H1 (cell line): ENCODE measurements at regions not wholly inside any gene's neighbourhood (a gene's known extent, or its start where the extent isn't known, plus 50 kb on each side); places are given as distances from the start of the nearest gene placed in this dataset.

Experiments
- CTCF ChIA-PET: fragments of 300-600 bp; sonication (Branson Sonifier 250); formaldehyde crosslinking; loops from one replicate; lab custom pipeline; 2021; ENCODE audit not compliant: partially characterized antibody; lab: Charles Lee
- POLR2A ChIA-PET: fragments of 300-600 bp; sonication (Branson Sonifier 250); formaldehyde crosslinking; loops from one replicate; lab custom pipeline; 2021; ENCODE audit warnings: inconsistent platforms; ENCODE audit not compliant: partially characterized antibody; lab: Charles Lee
- DNase-seq, 2 experiments: peaks; one replicate each; pipeline versions ENCODE4 v3.0.0 to v3.0.0-alpha.2; 2010 to 2022; ENCODE audit warnings: low spot score in 2 of 2, low read depth in 1 of 2, mixed read lengths in 1 of 2
- FAIRE-seq: peaks from 2 replicates; lab custom pipeline; 2011; peaks lifted over from hg19 to GRCh38; lab: Jason Lieb, UNC
- H2AFZ ChIP-seq: 2 replicates; pipeline ENCODE4 v1.8.1; 2012; ENCODE audit warnings: low read length, inconsistent platforms
- H2AK5ac ChIP-seq: 2 replicates; pipeline ENCODE4 v1.6.1; 2013; ENCODE audit warnings: low read depth, low read length
- H2BK120ac ChIP-seq: replicated peaks from 2 replicates; pipeline ENCODE3; 2013; ENCODE audit warnings: low read depth, low read length, inconsistent platforms
- H2BK12ac ChIP-seq: 2 replicates; pipeline ENCODE4 v1.6.1; 2013; ENCODE audit warnings: low read depth, low read length
- H2BK15ac ChIP-seq: 2 replicates; pipeline ENCODE4 v1.6.1; 2013; ENCODE audit warnings: low read length
- H2BK20ac ChIP-seq: 2 replicates; pipeline ENCODE4 v1.6.1; 2013; ENCODE audit warnings: low read length
- H2BK5ac ChIP-seq: 2 replicates; pipeline ENCODE4 v1.6.1; 2013; ENCODE audit warnings: low read depth, low read length
- H3K14ac ChIP-seq: 2 replicates; pipeline ENCODE4 v1.6.1; 2013; ENCODE audit warnings: inconsistent platforms; ENCODE audit not compliant: insufficient read length
- H3K18ac ChIP-seq: 2 replicates; pipeline ENCODE4 v1.6.1; 2013; ENCODE audit warnings: low read length; ENCODE audit errors: extremely low read depth
- H3K23ac ChIP-seq: 2 replicates; pipeline ENCODE4 v1.6.1; 2013; ENCODE audit warnings: inconsistent platforms; ENCODE audit not compliant: insufficient read length
- H3K23me2 ChIP-seq: 2 replicates; pipeline ENCODE4 v1.6.1; 2013; ENCODE audit warnings: low read depth, low read length
- H3K27ac ChIP-seq: 2 replicates; pipeline ENCODE4 v1.6.1; 2011; ENCODE audit warnings: low read depth, low read length, inconsistent platforms
- H3K27me3 ChIP-seq, 4 experiments: replicated peaks in 1 of 4; 1 replicate in 1 of 4; 2 replicates in 3 of 4; pipeline versions ENCODE4 v1.6.1 to v1.8.1; 2011 to 2013; ENCODE audit warnings: low read length in 3 of 4, mild to moderate bottlenecking in 3 of 4, inconsistent platforms in 2 of 4, mixed read lengths in 2 of 4, moderate library complexity in 1 of 4; ENCODE audit not compliant: control insufficient read depth in 3 of 4, insufficient read depth in 3 of 4; ENCODE audit errors: extremely low read depth in 1 of 4
- H3K36me3 ChIP-seq, 4 experiments: 2 replicates each; pipeline versions ENCODE4 v1.6.1 to v1.8.1; 2011 to 2013; ENCODE audit warnings: mild to moderate bottlenecking in 4 of 4, low read length in 3 of 4, moderate library complexity in 2 of 4, control low read depth in 1 of 4, inconsistent platforms in 1 of 4; ENCODE audit not compliant: insufficient read depth in 4 of 4, control insufficient read depth in 2 of 4
- H3K4ac ChIP-seq: replicated peaks from 2 replicates; pipeline ENCODE3; 2013; ENCODE audit warnings: low read length, low read depth, mixed read lengths, inconsistent platforms; ENCODE audit not compliant: insufficient read length
- H3K4me1 ChIP-seq, 4 experiments: replicated peaks in 1 of 4; 1 replicate in 1 of 4; 2 replicates in 3 of 4; pipeline versions ENCODE4 v1.6.1 to v1.8.1; 2011 to 2013; ENCODE audit warnings: low read length in 3 of 4, inconsistent platforms in 2 of 4, mixed read lengths in 1 of 4; ENCODE audit not compliant: insufficient read depth in 4 of 4, control insufficient read depth in 3 of 4
- H3K4me2 ChIP-seq, 2 experiments: 2 replicates each; pipeline versions ENCODE4 v1.6.1 to v1.8.1; 2011 to 2013; ENCODE audit warnings: low read depth in 2 of 2, low read length in 2 of 2, control low read depth in 1 of 2, inconsistent platforms in 1 of 2, mild to moderate bottlenecking in 1 of 2; ENCODE audit not compliant: insufficient read depth in 1 of 2
- H3K4me3 ChIP-seq, 4 experiments: fragments of 200-600, 300-600 bp in 1 of 4; sonication (generic), shearing (Covaris generic), sonication (Bioruptor Twin) in 1 of 4; 2 replicates each; pipeline versions ENCODE4 v1.5.1 to v1.8.1; 2011 to 2016; ENCODE audit warnings: low read length in 4 of 4, low read depth in 3 of 4, control low read depth in 2 of 4, inconsistent platforms in 2 of 4, mild to moderate bottlenecking in 2 of 4, mixed read lengths in 1 of 4, moderate library complexity in 1 of 4; ENCODE audit not compliant: insufficient read depth in 2 of 4; ENCODE audit errors: extremely low read depth in 1 of 4
- H3K56ac ChIP-seq: replicated peaks from 2 replicates; pipeline ENCODE3; 2013; ENCODE audit warnings: low read depth, mild to moderate bottlenecking, mixed read lengths, low read length, inconsistent platforms; ENCODE audit not compliant: insufficient read length
- H3K79me1 ChIP-seq: 2 replicates; pipeline ENCODE4 v1.6.1; 2013; ENCODE audit warnings: low read depth, low read length, control low read depth
- H3K79me2 ChIP-seq, 2 experiments: 2 replicates each; pipeline versions ENCODE4 v1.6.1 to v1.8.1; 2012 to 2013; ENCODE audit warnings: low read length in 2 of 2, mild to moderate bottlenecking in 2 of 2, inconsistent platforms in 1 of 2; ENCODE audit not compliant: insufficient read depth in 2 of 2, control insufficient read depth in 1 of 2
- H3K9ac ChIP-seq, 4 experiments: replicated peaks in 1 of 4; 1 replicate in 1 of 4; 2 replicates in 3 of 4; pipeline versions ENCODE4 v1.6.1 to v1.8.1; 2011 to 2013; ENCODE audit warnings: low read depth in 3 of 4, low read length in 3 of 4, control low read depth in 2 of 4, mild to moderate bottlenecking in 2 of 4, moderate library complexity in 2 of 4, inconsistent platforms in 1 of 4; ENCODE audit errors: extremely low read depth in 1 of 4
- H3K9me3 ChIP-seq, 2 experiments: 2 replicates each; pipeline versions ENCODE4 v1.6.1 to v1.8.1; 2012 to 2013; ENCODE audit warnings: mild to moderate bottlenecking in 2 of 2, moderate library complexity in 2 of 2, control low read depth in 1 of 2, inconsistent platforms in 1 of 2, low read depth in 1 of 2, low read length in 1 of 2, mixed read lengths in 1 of 2; ENCODE audit not compliant: insufficient read depth in 2 of 2
- H4K20me1 ChIP-seq, 2 experiments: replicated peaks in 1 of 2; 2 replicates each; pipeline versions ENCODE3 to v1.8.1; 2011 to 2013; ENCODE audit warnings: inconsistent platforms in 2 of 2, low read length in 2 of 2, mild to moderate bottlenecking in 1 of 2; ENCODE audit not compliant: insufficient read depth in 2 of 2, control insufficient read depth in 1 of 2
- H4K5ac ChIP-seq: 2 replicates; pipeline ENCODE4 v1.6.1; 2013; ENCODE audit warnings: low read length, low read depth, mixed read lengths, inconsistent platforms; ENCODE audit not compliant: insufficient read length
- H4K8ac ChIP-seq: 2 replicates; pipeline ENCODE4 v1.8.0; 2013; ENCODE audit warnings: mild to moderate bottlenecking, moderate library complexity, low read length, inconsistent platforms; ENCODE audit not compliant: insufficient read depth; ENCODE audit errors: extremely low read depth
- H4K91ac ChIP-seq: replicated peaks from 2 replicates; pipeline ENCODE3; 2013; ENCODE audit warnings: low read length, mixed read lengths, inconsistent platforms; ENCODE audit not compliant: insufficient read length
- BACH1 ChIP-seq: IDR thresholded peaks from 2 replicates; pipeline ENCODE4 v1.6.1; 2012; ENCODE audit warnings: low read length, improper control_type of control experiment
- CEBPB ChIP-seq: IDR thresholded peaks from 2 replicates; pipeline ENCODE4 v1.6.1; 2012; ENCODE audit warnings: low read depth, low read length
- CREB1 ChIP-seq: IDR thresholded peaks from 2 replicates; pipeline ENCODE4 v1.6.1; 2012; ENCODE audit warnings: inconsistent platforms
- CTBP2 ChIP-seq: IDR thresholded peaks from 2 replicates; pipeline ENCODE4 v1.7.0; 2011; ENCODE audit warnings: borderline replicate concordance, mild to moderate bottlenecking, moderate library complexity, mixed read lengths, low read length; ENCODE audit not compliant: insufficient read depth, insufficient read length
- EP300 ChIP-seq, 2 experiments: IDR thresholded peaks; 1 replicate in 1 of 2; 2 replicates in 1 of 2; pipeline ENCODE4 v1.6.1; 2011 to 2012; ENCODE audit warnings: low read depth in 2 of 2, low read length in 2 of 2, mild to moderate bottlenecking in 2 of 2, borderline replicate concordance in 1 of 2, inconsistent platforms in 1 of 2, moderate library complexity in 1 of 2
- PHF8 ChIP-seq: fragments of 200-600 bp; sonication (generic); conservative IDR thresholded peaks from 2 replicates; pipeline ENCODE4 v1.7.1; 2012; ENCODE audit warnings: low read depth, mild to moderate bottlenecking, inconsistent platforms, low read length, moderate library complexity
- POU5F1 ChIP-seq: IDR thresholded peaks from 2 replicates; pipeline ENCODE4 v1.6.1; 2011; ENCODE audit warnings: low read depth, mild to moderate bottlenecking, low read length, moderate library complexity
- RNF2 ChIP-seq: fragments of 200-900, 300-1000 bp; sonication (generic); IDR thresholded peaks from 2 replicates; pipeline ENCODE4 v1.7.1; 2016; ENCODE audit warnings: borderline replicate concordance, low read depth, mild to moderate bottlenecking, antibody characterized with exemption, low read length; ENCODE audit not compliant: poor library complexity, severe bottlenecking; ENCODE audit errors: missing control alignments
- RXRA ChIP-seq: IDR thresholded peaks from 2 replicates; pipeline ENCODE4 v1.6.1; 2011; ENCODE audit warnings: low read depth, mild to moderate bottlenecking, low read length, moderate library complexity; ENCODE audit not compliant: insufficient read depth
- SIN3A ChIP-seq, 2 experiments: IDR thresholded peaks in 1 of 2; conservative IDR thresholded peaks in 1 of 2; 2 replicates each; pipeline ENCODE4 v1.6.1; 2011 to 2012; ENCODE audit warnings: low read length in 2 of 2, improper control_type of control experiment in 1 of 2, low read depth in 1 of 2, mild to moderate bottlenecking in 1 of 2
- SIRT6 ChIP-seq: IDR thresholded peaks from one replicate; pipeline ENCODE4 v1.7.1; 2012; ENCODE audit warnings: low read length, inconsistent platforms
- SIX5 ChIP-seq: IDR thresholded peaks from 2 replicates; pipeline ENCODE4 v1.6.1; 2011; ENCODE audit warnings: mild to moderate bottlenecking, low read depth, low read length
- SP4 ChIP-seq: IDR thresholded peaks from 2 replicates; pipeline ENCODE4 v1.6.1; 2012; ENCODE audit warnings: low read length, inconsistent platforms
- YY1 ChIP-seq: IDR thresholded peaks from 2 replicates; pipeline ENCODE4 v1.6.1; 2011; ENCODE audit warnings: low read depth, mild to moderate bottlenecking, low read length
- WGBS, 2 experiments: shearing (Covaris generic) in 1 of 2; methylation state at CpG; one replicate each; pipeline versions ENCODE4 v1.1.6 to v1.1.7; 2013 to 2015; ENCODE audit warnings: low lambda C conversion rate in 2 of 2, mixed read lengths in 2 of 2, inconsistent platforms in 1 of 2, low coverage in 1 of 2, missing lambda C conversion rate in 1 of 2; ENCODE audit not compliant: insufficient replicate concordance in 2 of 2, insufficient coverage in 1 of 2, insufficient read length in 1 of 2; ENCODE audit errors: extremely low coverage in 1 of 2, missing lambda C conversion rate in 1 of 2; 5-methylcytosine and 5-hydroxymethylcytosine counted together

GRCh38 chr6:14807971-14808370 lies 437.9 kb upstream of the JARID2 start:
- Histone ChIP-seq H2AFZ (no peak overlapping the region), H2BK120ac (no peak overlapping the region), H2AK5ac (no peak overlapping the region), H4K91ac (no peak overlapping the region), H3K56ac (no peak overlapping the region), H3K4me3 (no peak overlapping the region), H2BK5ac (no peak overlapping the region), H2BK15ac (no peak overlapping the region), H4K20me1 (no peaks in the 10 kb centered on the region), H4K5ac (no peak overlapping the region), H2BK12ac (no peak overlapping the region), H3K9ac (no peak overlapping the region), H3K23me2 (no peaks in the 10 kb centered on the region; the same call in 1 of the 2 replicates), H3K9me3 (peaks cover 14% of the 10 kb centered on the region in 2 experiments), H3K4ac (no peak overlapping the region), H3K18ac (no peak overlapping the region), H3K27ac (no peak overlapping the region), H3K4me2 (no peak overlapping the region), H3K23ac (no peak overlapping the region), H2BK20ac (no peak overlapping the region), H3K4me1 (0 out of 7 replicates have a peak, but pooled peaks cover 0 to 3% (median 0%) of the 10 kb centered on the region in 4 experiments), H3K79me1 (no peaks in the 10 kb centered on the region), H3K14ac (no peak overlapping the region), H3K27me3 (peaks cover 0 to 5% (median 3%) of the 10 kb centered on the region in 4 experiments; a peak in 3 of 7 replicates), H3K36me3 (no peaks in the 10 kb centered on the region; a peak in 1 of 8 replicates), H4K8ac (no peak overlapping the region), H3K79me2 (no peaks in the 10 kb centered on the region)
- CTCF ChIA-PET = interaction anchor here (0.7 to 1.0 kb wide), 2 partner anchors 18 to 123 kb away, joined by 3 to 4 read pairs; no protein-coding TSS in a partner anchor
- DNase-seq (no peak), FAIRE-seq (no peak)
- no peak for TF ChIP-seq CTBP2
- no peak for TF ChIP-seq CEBPB
- no peak for TF ChIP-seq CREB1
- no peak for TF ChIP-seq PHF8
- no peak for TF ChIP-seq RNF2
- no peak for TF ChIP-seq SIX5
- no peak for TF ChIP-seq SIRT6
- TF ChIP-seq YY1 = no peak
- no peak for TF ChIP-seq POU5F1
- no peak for TF ChIP-seq EP300 (IDR thresholded peaks at IDR 0.05; ENCODE audit: borderline replicate concordance in 1 of 2, low read depth in 2 of 2, low read length in 2 of 2)
- TF ChIP-seq SP4 = no peak
- no peak for TF ChIP-seq RXRA
- no peak for TF ChIP-seq BACH1
- TF ChIP-seq SIN3A (conservative IDR thresholded peaks at IDR 0.05 in 1 of 2, IDR thresholded peaks at IDR 0.05 in 1 of 2; ENCODE audit: low read depth in 1 of 2, low read length in 2 of 2) = no peak
- WGBS, 2 experiments = 93% methylated on average over 7 of the region's 7 CpGs; no CpG with 5 or more reads in 1 of the 2 experiments
- POLR2A ChIA-PET = interaction anchor here (1.0 kb wide), 1 partner anchor 19 kb away, joined by 3 read pairs; no protein-coding TSS in a partner anchor
